ENCODE measurements at regions not wholly inside any gene's neighbourhood (a gene's known extent, or its start where the extent isn't known, plus 50 kb on each side); places are given as distances from the start of the nearest gene placed in this dataset.

- Histone ChIP-seq H3K4me3 (ENCODE audit: low read length) (no peak overlapping the region), H3K27ac (ENCODE audit: low read length) (no peak overlapping the region), H3K4me1 (ENCODE audit: control insufficient read depth, insufficient read depth, low read length) (no peaks in the 10 kb centered on the region), H3K36me3 (ENCODE audit: control insufficient read depth, insufficient read depth, low read length) (no peaks in the 10 kb centered on the region), H3K9me3 (ENCODE audit: control insufficient read depth, insufficient read depth, low read length) (no peaks in the 10 kb centered on the region), H3K27me3 (ENCODE audit: control insufficient read depth, insufficient read depth, low read length) (no peaks in the 10 kb centered on the region)
- no peaks in the 10 kb centered on the region for H3K36me3 Mint-ChIP-seq
- no peak for TF ChIP-seq CTCF (IDR thresholded peaks at IDR 0.05)
- no peak overlapping the region for H3K27ac Mint-ChIP-seq
- intact Hi-C loops (cut with micrococcal nuclease): no loop called here
- DNase-seq: no peak
- H3K9me3 Mint-ChIP-seq: peaks cover 0 to 3% of the 10 kb centered on the region in 2 donors
- H3K4me3 Mint-ChIP-seq: no peak overlapping the region
- no peaks in the 10 kb centered on the region for H3K27me3 Mint-ChIP-seq (ENCODE audit: low read depth in 2 of 2)
- ATAC-seq: no peak
- no peaks in the 10 kb centered on the region for H3K4me1 Mint-ChIP-seq
- WGBS (ENCODE audit: insufficient coverage): 58% methylated on average over 5 of the region's 5 CpGs
These were observed 146.5 kb downstream of the CCDC34 start for GRCh38 chr11:27216270-27217149.

GRCh38 chr11:27215471-27216269, 147.3 kb downstream of the CCDC34 start:
- Histone ChIP-seq H3K27me3 (ENCODE audit: control insufficient read depth, insufficient read depth, low read length) (no peaks in the 10 kb centered on the region), H3K4me3 (ENCODE audit: low read length) (no peak overlapping the region), H3K4me1 (ENCODE audit: control insufficient read depth, insufficient read depth, low read length) (no peaks in the 10 kb centered on the region), H3K36me3 (ENCODE audit: control insufficient read depth, insufficient read depth, low read length) (no peaks in the 10 kb centered on the region), H3K27ac (ENCODE audit: low read length) (no peak overlapping the region), H3K9me3 (ENCODE audit: control insufficient read depth, insufficient read depth, low read length) (no peaks in the 10 kb centered on the region)
- peaks cover 0 to 3% of the 10 kb centered on the region in 2 donors for H3K9me3 Mint-ChIP-seq
- no peak overlapping the region for H3K4me3 Mint-ChIP-seq
- WGBS (ENCODE audit: insufficient coverage): 86% methylated on average over 6 of the region's 6 CpGs
- intact Hi-C loops (cut with micrococcal nuclease): no loop called here
- no peaks in the 10 kb centered on the region for H3K4me1 Mint-ChIP-seq
- no peaks in the 10 kb centered on the region for H3K36me3 Mint-ChIP-seq
- DNase-seq (no peak), ATAC-seq (no peak)
- no peaks in the 10 kb centered on the region for H3K27me3 Mint-ChIP-seq (ENCODE audit: low read depth in 2 of 2)
- H3K27ac Mint-ChIP-seq: no peak overlapping the region
- no peak for TF ChIP-seq CTCF (IDR thresholded peaks at IDR 0.05)

- Histone ChIP-seq H3K27me3 (ENCODE audit: control insufficient read depth, insufficient read depth, low read length) (no peaks in the 10 kb centered on the region), H3K4me3 (ENCODE audit: low read length) (no peak overlapping the region), H3K36me3 (ENCODE audit: control insufficient read depth, insufficient read depth, low read length) (no peaks in the 10 kb centered on the region), H3K27ac (ENCODE audit: low read length) (no peak overlapping the region), H3K4me1 (ENCODE audit: control insufficient read depth, insufficient read depth, low read length) (no peaks in the 10 kb centered on the region), H3K9me3 (ENCODE audit: control insufficient read depth, insufficient read depth, low read length) (no peaks in the 10 kb centered on the region)
- Mint-ChIP-seq H3K4me1 (no peaks in the 10 kb centered on the region), H3K9me3 (peaks cover 0 to 3% of the 10 kb centered on the region in 2 donors), H3K27me3 (ENCODE audit: low read depth in 2 of 2) (no peaks in the 10 kb centered on the region), H3K4me3 (no peak overlapping the region), H3K36me3 (no peaks in the 10 kb centered on the region), H3K27ac (no peak overlapping the region)
- 89% methylated on average over 5 of the region's 5 CpGs for WGBS (ENCODE audit: insufficient coverage)
- no peak for TF ChIP-seq CTCF (IDR thresholded peaks at IDR 0.05)
- DNase-seq (no peak), ATAC-seq (no peak)
- intact Hi-C loops (cut with micrococcal nuclease): no loop called here
These were observed 148.3 kb downstream of the CCDC34 start for GRCh38 chr11:27214713-27215112.
